ENCODE measurements at regions not wholly inside any gene's neighbourhood (a gene's known extent, or its start where the extent isn't known, plus 50 kb on each side); places are given as distances from the start of the nearest gene placed in this dataset.

- no peak for DNase-seq (ENCODE audit: low read depth)
Observed at GRCh38 chr10:10314626-10315025, 703.0 kb upstream of the CELF2 start.

GRCh38 chr10:10315989-10316388 is 701.7 kb upstream of the CELF2 start:
- DNase-seq (ENCODE audit: low read depth) = no peak

- no peak for DNase-seq (ENCODE audit: low read depth)
Observed at GRCh38 chr10:10317151-10317550, 700.5 kb upstream of the CELF2 start.

GRCh38 chr10:10318856-10319255 is 698.8 kb upstream of the CELF2 start:
- DNase-seq (ENCODE audit: low read depth) = no peak

GRCh38 chr10:10320956-10321355 is 696.7 kb upstream of the CELF2 start:
- no peak for DNase-seq (ENCODE audit: low read depth)

GRCh38 chr10:10326116-10326515 is 691.6 kb upstream of the CELF2 start:
- no peak for DNase-seq (ENCODE audit: low read depth)

- DNase-seq (ENCODE audit: low read depth) = no peak
Observed at GRCh38 chr10:10327934-10328333, 689.7 kb upstream of the CELF2 start.

GRCh38 chr10:10330418-10330817 is 687.3 kb upstream of the CELF2 start:
- DNase-seq (ENCODE audit: low read depth) = no peak

- DNase-seq (ENCODE audit: low read depth) = no peak
Observed at GRCh38 chr10:10332786-10333185, 684.9 kb upstream of the CELF2 start.

GRCh38 chr10:10333622-10334021 is 684.0 kb upstream of the CELF2 start:
- DNase-seq (ENCODE audit: low read depth) = no peak

- no peak for DNase-seq (ENCODE audit: low read depth)
Observed at GRCh38 chr10:10338339-10338738, 679.3 kb upstream of the CELF2 start.

- no peak for DNase-seq (ENCODE audit: low read depth)
Observed at GRCh38 chr10:10346390-10347150, 671.1 kb upstream of the CELF2 start.

- no peak for DNase-seq (ENCODE audit: low read depth)
Observed at GRCh38 chr10:10350050-10350449, 667.6 kb upstream of the CELF2 start.

- no peak for DNase-seq (ENCODE audit: low read depth)
Observed at GRCh38 chr10:10351451-10351850, 666.2 kb upstream of the CELF2 start.

GRCh38 chr10:10353326-10353868 is 664.3 kb upstream of the CELF2 start:
- no peak for DNase-seq (ENCODE audit: low read depth)

GRCh38 chr10:10359263-10359662 is 658.4 kb upstream of the CELF2 start:
- DNase-seq (ENCODE audit: low read depth) = no peak

GRCh38 chr10:10361301-10361885 is 656.3 kb upstream of the CELF2 start:
- no peak for DNase-seq (ENCODE audit: low read depth)

- DNase-seq (ENCODE audit: low read depth) = no peak
Observed at GRCh38 chr10:10362800-10363199, 654.9 kb upstream of the CELF2 start.

- DNase-seq (ENCODE audit: low read depth) = no peak
Observed at GRCh38 chr10:10363217-10363616, 654.5 kb upstream of the CELF2 start.

- no peak for DNase-seq (ENCODE audit: low read depth)
Observed at GRCh38 chr10:10364902-10365301, 652.8 kb upstream of the CELF2 start.

- no peak for DNase-seq (ENCODE audit: low read depth)
Observed at GRCh38 chr10:10365676-10366075, 652.0 kb upstream of the CELF2 start.

- no peak for DNase-seq (ENCODE audit: low read depth)
Observed at GRCh38 chr10:10366836-10367235, 650.8 kb upstream of the CELF2 start.

- DNase-seq (ENCODE audit: low read depth) = no peak
Observed at GRCh38 chr10:10367264-10367663, 650.4 kb upstream of the CELF2 start.
